ENCODE measurements at regions not wholly inside any gene's neighbourhood (a gene's known extent, or its start where the extent isn't known, plus 50 kb on each side); places are given as distances from the start of the nearest gene placed in this dataset.

DNA sequence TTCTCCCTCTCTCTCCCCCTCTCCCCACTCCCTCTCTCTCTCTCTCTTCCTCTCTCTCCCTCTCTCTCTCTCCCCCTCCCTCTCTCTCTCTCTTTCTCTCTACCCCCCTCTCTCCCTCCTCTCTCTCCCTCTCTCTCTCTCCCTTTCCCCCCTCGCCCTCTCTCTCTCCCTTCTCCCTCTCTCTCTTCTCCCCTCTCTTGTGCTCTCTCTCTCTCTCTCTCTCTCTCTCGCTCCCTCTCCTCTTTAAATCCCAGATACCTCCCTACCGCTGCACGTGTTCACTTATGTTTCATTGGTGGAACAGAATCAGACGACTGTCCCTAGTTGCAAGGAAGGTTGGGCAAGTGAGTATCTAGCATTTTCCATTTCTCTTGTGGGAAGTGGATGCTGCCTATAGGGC lies 166.5 kb downstream of the EBLN2 start:
- TF ChIP-seq, protein P1, sequence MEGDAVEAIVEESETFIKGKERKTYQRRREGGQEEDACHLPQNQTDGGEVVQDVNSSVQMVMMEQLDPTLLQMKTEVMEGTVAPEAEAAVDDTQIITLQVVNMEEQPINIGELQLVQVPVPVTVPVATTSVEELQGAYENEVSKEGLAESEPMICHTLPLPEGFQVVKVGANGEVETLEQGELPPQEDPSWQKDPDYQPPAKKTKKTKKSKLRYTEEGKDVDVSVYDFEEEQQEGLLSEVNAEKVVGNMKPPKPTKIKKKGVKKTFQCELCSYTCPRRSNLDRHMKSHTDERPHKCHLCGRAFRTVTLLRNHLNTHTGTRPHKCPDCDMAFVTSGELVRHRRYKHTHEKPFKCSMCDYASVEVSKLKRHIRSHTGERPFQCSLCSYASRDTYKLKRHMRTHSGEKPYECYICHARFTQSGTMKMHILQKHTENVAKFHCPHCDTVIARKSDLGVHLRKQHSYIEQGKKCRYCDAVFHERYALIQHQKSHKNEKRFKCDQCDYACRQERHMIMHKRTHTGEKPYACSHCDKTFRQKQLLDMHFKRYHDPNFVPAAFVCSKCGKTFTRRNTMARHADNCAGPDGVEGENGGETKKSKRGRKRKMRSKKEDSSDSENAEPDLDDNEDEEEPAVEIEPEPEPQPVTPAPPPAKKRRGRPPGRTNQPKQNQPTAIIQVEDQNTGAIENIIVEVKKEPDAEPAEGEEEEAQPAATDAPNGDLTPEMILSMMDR (IDR thresholded peaks at IDR 0.05) = no peak
- no peak for TF ChIP-seq POLR2A (IDR thresholded peaks at IDR 0.05)

Data from right lobe of liver (tissue), 4 donors.